ENCODE measurements at regions not wholly inside any gene's neighbourhood (a gene's known extent, or its start where the extent isn't known, plus 50 kb on each side); places are given as distances from the start of the nearest gene placed in this dataset.

GRCh38 chr12:89879766-89880165, 171.1 kb upstream of the ATP2B1 start:
- Histone ChIP-seq H2BK15ac (ENCODE audit: low read depth, low read length) (no peak overlapping the region), H3K9me3 (ENCODE audit: control insufficient read depth, low read depth, low read length) (no peaks in the 10 kb centered on the region), H2BK120ac (ENCODE audit: low read depth, low read length, poor library complexity, severe bottlenecking) (no peak overlapping the region), H2BK5ac (ENCODE audit: insufficient read length, low read length) (no peak overlapping the region), H3K27me3 (ENCODE audit: insufficient read depth, low read length) (no peaks in the 10 kb centered on the region), H3K9ac (ENCODE audit: extremely low read depth, insufficient read length, low read length) (no peak overlapping the region), H3K4ac (ENCODE audit: low read depth, low read length) (no peak overlapping the region), H3T11ph (ENCODE audit: low read length) (no peak overlapping the region), H4K20me1 (ENCODE audit: control insufficient read depth, insufficient read depth, insufficient read length) (no peaks in the 10 kb centered on the region), H2AFZ (ENCODE audit: low read length) (no peak overlapping the region), H4K91ac (ENCODE audit: insufficient read length, low read depth, low read length) (no peak overlapping the region), H3K79me1 (ENCODE audit: insufficient read depth, low read depth, low read length, poor library complexity, severe bottlenecking) (no peaks in the 10 kb centered on the region), H4K8ac (replicated peaks; ENCODE audit: insufficient read length, low read depth, low read length) (no peak overlapping the region), H3K18ac (ENCODE audit: insufficient read length, low read depth, low read length) (no peak overlapping the region), H3K23ac (ENCODE audit: insufficient read length, low read depth, low read length) (no peak overlapping the region), H3K27ac (ENCODE audit: insufficient read length, low read depth, low read length) (no peak overlapping the region), H3K23me2 (ENCODE audit: insufficient read length, low read depth, low read length, poor library complexity, severe bottlenecking) (no peaks in the 10 kb centered on the region), H3K79me2 (ENCODE audit: insufficient read depth, low read length) (no peaks in the 10 kb centered on the region), H3K4me2 (ENCODE audit: insufficient read depth, insufficient read length, low read length) (no peak overlapping the region), H3K4me1 (ENCODE audit: insufficient read depth, low read length) (peaks cover 6% of the 10 kb centered on the region), H4K5ac (ENCODE audit: insufficient read length, low read depth, low read length) (no peak overlapping the region), H2AK5ac (ENCODE audit: insufficient read length, low read length) (no peak overlapping the region), H3K56ac (ENCODE audit: insufficient read length, low read depth, low read length) (no peak overlapping the region), H2BK20ac (ENCODE audit: low read depth, low read length, poor library complexity, severe bottlenecking) (no peak overlapping the region), H3K14ac (ENCODE audit: insufficient read depth, low read length) (no peak overlapping the region), H2BK12ac (ENCODE audit: insufficient read length, low read depth, low read length) (no peak overlapping the region)
- Mint-ChIP-seq H3K27ac (no peak overlapping the region), H3K4me1 (peaks cover 33 to 36% of the 10 kb centered on the region in 2 experiments), H3K9me3 (no peaks in the 10 kb centered on the region), H3K36me3 (ENCODE audit: insufficient read depth in 1 of 3, low read depth in 3 of 3) (0 out of 7 replicates have a peak, but pooled peaks cover 0 to 3% (median 0%) of the 10 kb centered on the region in 3 experiments), H3K27me3 (ENCODE audit: low read depth) (no peaks in the 10 kb centered on the region), H3K4me3 (no peak overlapping the region)
- WGBS (ENCODE audit: extremely low coverage, insufficient read length, low lambda C conversion rate) = no CpG with 5 or more reads among the region's 1 CpG
- TF ChIP-seq CTCF (conservative IDR thresholded peaks at IDR 0.05) = no peak
- no peak for DNase-seq

Data from H9 (cell line).